ENCODE measurements at regions not wholly inside any gene's neighbourhood (a gene's known extent, or its start where the extent isn't known, plus 50 kb on each side); places are given as distances from the start of the nearest gene placed in this dataset.

GRCh38 chr20:50242548-50242862, 51.9 kb downstream of the CEBPB start:
- DNase-seq = no peak

GRCh38 chr20:50242863-50243609, 52.4 kb downstream of the CEBPB start:
- no peak for DNase-seq

- DNase-seq = no peak
These were observed 53.2 kb downstream of the CEBPB start for GRCh38 chr20:50243610-50244351.

GRCh38 chr20:50244352-50245149, 53.9 kb downstream of the CEBPB start:
- no peak for DNase-seq

GRCh38 chr20:50245498-50246366, 55.1 kb downstream of the CEBPB start:
- DNase-seq = no peak

- DNase-seq = no peak
These were observed 56.0 kb downstream of the CEBPB start for GRCh38 chr20:50246367-50247195.

- DNase-seq = no peak
These were observed 56.8 kb downstream of the CEBPB start for GRCh38 chr20:50247196-50248094.

GRCh38 chr20:50248104-50248641, 57.5 kb downstream of the CEBPB start:
- DNase-seq = no peak

- no peak for DNase-seq
These were observed 59.1 kb downstream of the CEBPB start for GRCh38 chr20:50249447-50250388.

- no peak for DNase-seq
These were observed 60.2 kb downstream of the CEBPB start for GRCh38 chr20:50250679-50251382.

- DNase-seq = no peak
These were observed 60.7 kb downstream of the CEBPB start for GRCh38 chr20:50251383-50251748.

- no peak for DNase-seq
These were observed 61.4 kb downstream of the CEBPB start for GRCh38 chr20:50251992-50252511.

GRCh38 chr20:50252701-50253100, 62.1 kb downstream of the CEBPB start:
- no peak for DNase-seq

- no peak for DNase-seq
These were observed 62.5 kb downstream of the CEBPB start for GRCh38 chr20:50253101-50253500.

GRCh38 chr20:50254466-50255079, 63.9 kb downstream of the CEBPB start:
- no peak for DNase-seq

GRCh38 chr20:50256577-50256976, 65.9 kb downstream of the CEBPB start:
- DNase-seq = no peak

GRCh38 chr20:50257860-50258259, 67.2 kb downstream of the CEBPB start:
- DNase-seq = no peak

All from NCI-H2081 (cell line).